Upper lobe of left lung (tissue), 4 donors: ENCODE measurements at regions not wholly inside any gene's neighbourhood (a gene's known extent, or its start where the extent isn't known, plus 50 kb on each side); places are given as distances from the start of the nearest gene placed in this dataset.

Experiments used
- EP300 ChIP-seq, 4 donors: sonication (generic); formaldehyde crosslinking; IDR thresholded peaks; one replicate each; pipeline ENCODE4 v1.5.1; 2017; ENCODE audit warnings: antibody characterized with exemption in 4 of 4, control low read depth in 2 of 4
- POLR2A ChIP-seq, 4 donors: fragments of 450-650 bp; IDR thresholded peaks; one replicate each; pipeline ENCODE4 v1.5.1; 2016 to 2017; ENCODE audit warnings: antibody characterized with exemption in 4 of 4, mild to moderate bottlenecking in 2 of 4
- POLR2AphosphoS5 ChIP-seq, 2 donors: sonication (generic); formaldehyde crosslinking; IDR thresholded peaks; one replicate each; pipeline ENCODE4 v1.5.1; 2017; ENCODE audit warnings: antibody characterized with exemption in 2 of 2
- TF ChIP-seq, protein P1 (sequence below), 6 experiments: fragments of 450-650 bp in 4 of 6; fragments of 200-600 bp in 2 of 6; sonication (generic) in 2 of 6; IDR thresholded peaks; one replicate each; pipeline ENCODE4 v1.5.1; 2016 to 2019; ENCODE audit warnings: antibody characterized with exemption in 6 of 6

DNA sequence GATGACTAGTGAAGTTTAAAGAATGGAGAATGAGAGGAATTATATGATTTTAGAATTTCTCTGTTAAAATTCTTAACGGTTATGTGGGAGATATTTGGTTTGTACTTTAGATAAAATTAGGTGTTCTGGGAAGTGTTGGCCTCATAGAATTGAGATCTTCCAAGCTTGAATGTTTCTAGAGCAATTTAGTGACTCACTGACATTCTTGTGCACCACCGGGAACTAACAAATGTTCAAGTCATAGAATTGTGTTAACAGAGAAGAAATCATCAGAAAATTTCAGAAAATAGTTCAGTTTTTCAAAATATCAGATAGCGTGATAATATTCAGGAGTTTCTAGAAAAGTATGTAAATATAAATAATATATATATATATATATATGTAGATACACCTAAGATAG is 67.9 kb upstream of the BMP5 start:
- no peak for TF ChIP-seq POLR2AphosphoS5 (IDR thresholded peaks at IDR 0.05)
- TF ChIP-seq, protein P1, sequence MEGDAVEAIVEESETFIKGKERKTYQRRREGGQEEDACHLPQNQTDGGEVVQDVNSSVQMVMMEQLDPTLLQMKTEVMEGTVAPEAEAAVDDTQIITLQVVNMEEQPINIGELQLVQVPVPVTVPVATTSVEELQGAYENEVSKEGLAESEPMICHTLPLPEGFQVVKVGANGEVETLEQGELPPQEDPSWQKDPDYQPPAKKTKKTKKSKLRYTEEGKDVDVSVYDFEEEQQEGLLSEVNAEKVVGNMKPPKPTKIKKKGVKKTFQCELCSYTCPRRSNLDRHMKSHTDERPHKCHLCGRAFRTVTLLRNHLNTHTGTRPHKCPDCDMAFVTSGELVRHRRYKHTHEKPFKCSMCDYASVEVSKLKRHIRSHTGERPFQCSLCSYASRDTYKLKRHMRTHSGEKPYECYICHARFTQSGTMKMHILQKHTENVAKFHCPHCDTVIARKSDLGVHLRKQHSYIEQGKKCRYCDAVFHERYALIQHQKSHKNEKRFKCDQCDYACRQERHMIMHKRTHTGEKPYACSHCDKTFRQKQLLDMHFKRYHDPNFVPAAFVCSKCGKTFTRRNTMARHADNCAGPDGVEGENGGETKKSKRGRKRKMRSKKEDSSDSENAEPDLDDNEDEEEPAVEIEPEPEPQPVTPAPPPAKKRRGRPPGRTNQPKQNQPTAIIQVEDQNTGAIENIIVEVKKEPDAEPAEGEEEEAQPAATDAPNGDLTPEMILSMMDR (IDR thresholded peaks at IDR 0.05) = no peak
- no peak for TF ChIP-seq POLR2A (IDR thresholded peaks at IDR 0.05)
- no peak for TF ChIP-seq EP300 (IDR thresholded peaks at IDR 0.05)
